ENCODE measurements at regions not wholly inside any gene's neighbourhood (a gene's known extent, or its start where the extent isn't known, plus 50 kb on each side); places are given as distances from the start of the nearest gene placed in this dataset.

DNA sequence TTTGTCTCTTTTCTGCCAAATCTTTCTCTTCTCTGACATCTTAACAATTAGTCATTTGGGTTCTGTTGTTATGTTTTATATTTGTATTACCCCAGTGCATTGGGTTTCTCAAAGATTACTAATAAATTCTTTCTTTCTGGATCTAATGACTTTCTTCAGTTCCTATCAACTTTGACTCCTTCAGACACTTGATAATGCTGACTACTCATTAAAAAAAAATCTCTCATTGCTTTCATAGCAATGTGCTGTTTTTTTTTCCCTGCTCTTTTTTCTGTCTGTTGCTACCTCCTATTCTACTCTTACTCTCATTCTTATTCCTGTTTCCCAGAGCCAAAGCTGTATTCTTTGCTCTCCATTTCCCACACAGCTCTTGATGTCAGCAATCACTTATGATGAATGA, 81.3 kb upstream of the MAP3K7 start:
- no peaks in the 10 kb centered on the region for H3K4me1 ChIP-seq (ENCODE audit: control insufficient read depth in 4 of 4, insufficient read depth in 4 of 4, low read length in 3 of 4)
- H3K9me3 ChIP-seq (ENCODE audit: control insufficient read depth in 4 of 4, low read length in 3 of 4), result peaks cover 0 to 4% (median 3%) of the 10 kb centered on the region in 4 donors
- no peak for TF ChIP-seq MAX (IDR thresholded peaks at IDR 0.05)
- TF ChIP-seq HNF4A (conservative IDR thresholded peaks at IDR 0.05), result no peak
- no peak for TF ChIP-seq GABPA (IDR thresholded peaks at IDR 0.05 in 1 of 2, conservative IDR thresholded peaks at IDR 0.05 in 1 of 2)
- TF ChIP-seq YY1 (IDR thresholded peaks at IDR 0.05), result no peak
- TF ChIP-seq RAD21 (IDR thresholded peaks at IDR 0.05), result no peak
- TF ChIP-seq, protein P1, sequence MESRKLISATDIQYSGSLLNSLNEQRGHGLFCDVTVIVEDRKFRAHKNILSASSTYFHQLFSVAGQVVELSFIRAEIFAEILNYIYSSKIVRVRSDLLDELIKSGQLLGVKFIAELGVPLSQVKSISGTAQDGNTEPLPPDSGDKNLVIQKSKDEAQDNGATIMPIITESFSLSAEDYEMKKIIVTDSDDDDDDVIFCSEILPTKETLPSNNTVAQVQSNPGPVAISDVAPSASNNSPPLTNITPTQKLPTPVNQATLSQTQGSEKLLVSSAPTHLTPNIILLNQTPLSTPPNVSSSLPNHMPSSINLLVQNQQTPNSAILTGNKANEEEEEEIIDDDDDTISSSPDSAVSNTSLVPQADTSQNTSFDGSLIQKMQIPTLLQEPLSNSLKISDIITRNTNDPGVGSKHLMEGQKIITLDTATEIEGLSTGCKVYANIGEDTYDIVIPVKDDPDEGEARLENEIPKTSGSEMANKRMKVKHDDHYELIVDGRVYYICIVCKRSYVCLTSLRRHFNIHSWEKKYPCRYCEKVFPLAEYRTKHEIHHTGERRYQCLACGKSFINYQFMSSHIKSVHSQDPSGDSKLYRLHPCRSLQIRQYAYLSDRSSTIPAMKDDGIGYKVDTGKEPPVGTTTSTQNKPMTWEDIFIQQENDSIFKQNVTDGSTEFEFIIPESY (IDR thresholded peaks at IDR 0.05), result no peak
- TF ChIP-seq RXRA (IDR thresholded peaks at IDR 0.05), result no peak
- no peaks in the 10 kb centered on the region for H3K36me3 ChIP-seq (ENCODE audit: control insufficient read depth in 4 of 4, insufficient read depth in 3 of 4, low read depth in 1 of 4, low read length in 3 of 4)
- peaks cover 0 to 9% (median 0%) of the 10 kb centered on the region in 4 donors for H3K27me3 ChIP-seq (ENCODE audit: control insufficient read depth in 4 of 4, insufficient read depth in 4 of 4, low read length in 3 of 4)
- no peak overlapping the region for H3K27ac ChIP-seq (ENCODE audit: low read depth in 1 of 2, low read length in 2 of 2)
- no peak for DNase-seq (ENCODE audit: low spot score)
- no peak overlapping the region for H3K4me3 ChIP-seq (ENCODE audit: low read depth in 1 of 3, low read length in 3 of 3)
- no peak overlapping the region for H3K9ac ChIP-seq (ENCODE audit: low read depth in 1 of 2, low read length in 2 of 2)

- Histone ChIP-seq H3K27ac (ENCODE audit: low read depth in 1 of 2, low read length in 2 of 2) (no peak overlapping the region), H3K27me3 (ENCODE audit: control insufficient read depth in 4 of 4, insufficient read depth in 4 of 4, low read length in 3 of 4) (peaks cover 0 to 12% (median 0%) of the 10 kb centered on the region in 4 donors), H3K36me3 (ENCODE audit: control insufficient read depth in 4 of 4, insufficient read depth in 3 of 4, low read depth in 1 of 4, low read length in 3 of 4) (no peaks in the 10 kb centered on the region), H3K9me3 (ENCODE audit: control insufficient read depth in 4 of 4, low read length in 3 of 4) (peaks cover 0 to 8% (median 5%) of the 10 kb centered on the region in 4 donors), H3K9ac (ENCODE audit: low read depth in 1 of 2, low read length in 2 of 2) (no peak overlapping the region), H3K4me3 (ENCODE audit: low read depth in 1 of 3, low read length in 3 of 3) (no peak overlapping the region), H3K4me1 (ENCODE audit: control insufficient read depth in 4 of 4, insufficient read depth in 4 of 4, low read length in 3 of 4) (no peaks in the 10 kb centered on the region)
- no peak for TF ChIP-seq YY1 (IDR thresholded peaks at IDR 0.05)
- TF ChIP-seq, protein P2, sequence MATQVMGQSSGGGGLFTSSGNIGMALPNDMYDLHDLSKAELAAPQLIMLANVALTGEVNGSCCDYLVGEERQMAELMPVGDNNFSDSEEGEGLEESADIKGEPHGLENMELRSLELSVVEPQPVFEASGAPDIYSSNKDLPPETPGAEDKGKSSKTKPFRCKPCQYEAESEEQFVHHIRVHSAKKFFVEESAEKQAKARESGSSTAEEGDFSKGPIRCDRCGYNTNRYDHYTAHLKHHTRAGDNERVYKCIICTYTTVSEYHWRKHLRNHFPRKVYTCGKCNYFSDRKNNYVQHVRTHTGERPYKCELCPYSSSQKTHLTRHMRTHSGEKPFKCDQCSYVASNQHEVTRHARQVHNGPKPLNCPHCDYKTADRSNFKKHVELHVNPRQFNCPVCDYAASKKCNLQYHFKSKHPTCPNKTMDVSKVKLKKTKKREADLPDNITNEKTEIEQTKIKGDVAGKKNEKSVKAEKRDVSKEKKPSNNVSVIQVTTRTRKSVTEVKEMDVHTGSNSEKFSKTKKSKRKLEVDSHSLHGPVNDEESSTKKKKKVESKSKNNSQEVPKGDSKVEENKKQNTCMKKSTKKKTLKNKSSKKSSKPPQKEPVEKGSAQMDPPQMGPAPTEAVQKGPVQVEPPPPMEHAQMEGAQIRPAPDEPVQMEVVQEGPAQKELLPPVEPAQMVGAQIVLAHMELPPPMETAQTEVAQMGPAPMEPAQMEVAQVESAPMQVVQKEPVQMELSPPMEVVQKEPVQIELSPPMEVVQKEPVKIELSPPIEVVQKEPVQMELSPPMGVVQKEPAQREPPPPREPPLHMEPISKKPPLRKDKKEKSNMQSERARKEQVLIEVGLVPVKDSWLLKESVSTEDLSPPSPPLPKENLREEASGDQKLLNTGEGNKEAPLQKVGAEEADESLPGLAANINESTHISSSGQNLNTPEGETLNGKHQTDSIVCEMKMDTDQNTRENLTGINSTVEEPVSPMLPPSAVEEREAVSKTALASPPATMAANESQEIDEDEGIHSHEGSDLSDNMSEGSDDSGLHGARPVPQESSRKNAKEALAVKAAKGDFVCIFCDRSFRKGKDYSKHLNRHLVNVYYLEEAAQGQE (IDR thresholded peaks at IDR 0.05), result no peak
- no peak for TF ChIP-seq GABPA (IDR thresholded peaks at IDR 0.05 in 1 of 2, conservative IDR thresholded peaks at IDR 0.05 in 1 of 2)
- TF ChIP-seq, protein P3, sequence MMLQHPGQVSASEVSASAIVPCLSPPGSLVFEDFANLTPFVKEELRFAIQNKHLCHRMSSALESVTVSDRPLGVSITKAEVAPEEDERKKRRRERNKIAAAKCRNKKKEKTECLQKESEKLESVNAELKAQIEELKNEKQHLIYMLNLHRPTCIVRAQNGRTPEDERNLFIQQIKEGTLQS (IDR thresholded peaks at IDR 0.05), result no peak
- no peak for TF ChIP-seq RXRA (IDR thresholded peaks at IDR 0.05)
- no peak for TF ChIP-seq HNF4A (conservative IDR thresholded peaks at IDR 0.05)
- TF ChIP-seq HNF4G (IDR thresholded peaks at IDR 0.05), result no peak
- TF ChIP-seq TAF1 (conservative IDR thresholded peaks at IDR 0.05), result no peak
- no peak for TF ChIP-seq FOXA1 (IDR thresholded peaks at IDR 0.05)
- TF ChIP-seq, protein P1 (IDR thresholded peaks at IDR 0.05), result no peak
- no peak for TF ChIP-seq NR2F2 (IDR thresholded peaks at IDR 0.05)
- TF ChIP-seq, protein P4, sequence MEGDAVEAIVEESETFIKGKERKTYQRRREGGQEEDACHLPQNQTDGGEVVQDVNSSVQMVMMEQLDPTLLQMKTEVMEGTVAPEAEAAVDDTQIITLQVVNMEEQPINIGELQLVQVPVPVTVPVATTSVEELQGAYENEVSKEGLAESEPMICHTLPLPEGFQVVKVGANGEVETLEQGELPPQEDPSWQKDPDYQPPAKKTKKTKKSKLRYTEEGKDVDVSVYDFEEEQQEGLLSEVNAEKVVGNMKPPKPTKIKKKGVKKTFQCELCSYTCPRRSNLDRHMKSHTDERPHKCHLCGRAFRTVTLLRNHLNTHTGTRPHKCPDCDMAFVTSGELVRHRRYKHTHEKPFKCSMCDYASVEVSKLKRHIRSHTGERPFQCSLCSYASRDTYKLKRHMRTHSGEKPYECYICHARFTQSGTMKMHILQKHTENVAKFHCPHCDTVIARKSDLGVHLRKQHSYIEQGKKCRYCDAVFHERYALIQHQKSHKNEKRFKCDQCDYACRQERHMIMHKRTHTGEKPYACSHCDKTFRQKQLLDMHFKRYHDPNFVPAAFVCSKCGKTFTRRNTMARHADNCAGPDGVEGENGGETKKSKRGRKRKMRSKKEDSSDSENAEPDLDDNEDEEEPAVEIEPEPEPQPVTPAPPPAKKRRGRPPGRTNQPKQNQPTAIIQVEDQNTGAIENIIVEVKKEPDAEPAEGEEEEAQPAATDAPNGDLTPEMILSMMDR (IDR thresholded peaks at IDR 0.05; ENCODE audit: low read depth, low read length, missing input control), result no peak
- TF ChIP-seq FOXA2 (IDR thresholded peaks at IDR 0.05), result no peak
- TF ChIP-seq RAD21 (IDR thresholded peaks at IDR 0.05), result no peak
- no peak for TF ChIP-seq SP1 (IDR thresholded peaks at IDR 0.05)
- no peak for TF ChIP-seq EGR1 (IDR thresholded peaks at IDR 0.05; ENCODE audit: low read depth in 2 of 2)
- TF ChIP-seq MAX (IDR thresholded peaks at IDR 0.05), result no peak
- TF ChIP-seq JUND (IDR thresholded peaks at IDR 0.05), result no peak
- DNase-seq (ENCODE audit: low spot score), result no peak
- WGBS, result 79% methylated on average over 3 of the region's 3 CpGs
Observed at GRCh38 chr6:90663873-90664272, 77.0 kb upstream of the MAP3K7 start.

All from liver (tissue), 8 donors.